ENCODE measurements at regions not wholly inside any gene's neighbourhood (a gene's known extent, or its start where the extent isn't known, plus 50 kb on each side); places are given as distances from the start of the nearest gene placed in this dataset.

DNA sequence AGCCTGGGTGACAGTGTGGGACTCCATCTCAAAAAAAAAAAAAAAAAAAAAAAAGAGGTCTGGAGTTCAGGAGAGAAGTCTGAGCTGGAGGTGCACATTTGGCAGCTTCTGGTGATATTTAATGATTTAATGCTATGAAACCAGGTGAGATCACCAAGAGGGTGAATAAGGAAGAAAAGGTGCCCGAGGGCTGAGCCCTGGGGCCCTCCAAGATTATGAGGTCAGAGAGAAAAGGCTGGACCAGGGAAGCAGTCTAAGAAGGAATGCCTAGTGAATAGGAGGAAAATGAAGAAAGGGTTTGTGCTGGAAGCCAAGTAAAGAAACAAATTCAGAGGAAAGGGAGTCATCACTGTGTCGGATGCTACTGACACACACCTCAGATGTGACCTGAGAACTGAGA, 88.0 kb upstream of the PELI1 start:
- H3K27me3 ChIP-seq (ENCODE audit: insufficient read depth), result no peaks in the 10 kb centered on the region
- H3K79me2 ChIP-seq (replicated peaks; ENCODE audit: insufficient read depth), result no peaks in the 10 kb centered on the region; the same call in 1 of the 2 replicates
- H3K4me3 Mint-ChIP-seq, result no peak overlapping the region; the same call in 2 of the 3 replicates
- no peak overlapping the region for H3K27ac Mint-ChIP-seq
- peaks cover 29% of the 10 kb centered on the region for H3K4me1 Mint-ChIP-seq
- H3K27me3 Mint-ChIP-seq (ENCODE audit: insufficient read depth, low read depth, poor library complexity), result peaks cover 2% of the 10 kb centered on the region
- DNase-seq (ENCODE audit: low spot score) (no peak), ATAC-seq (no peak)
- H3K4me1 ChIP-seq (ENCODE audit: insufficient read depth), result peaks cover 21% of the 10 kb centered on the region
- no peak overlapping the region for H3K27ac ChIP-seq (ENCODE audit: low read depth)
- H3F3A ChIP-seq (replicated peaks; ENCODE audit: low read depth), result peaks cover 7% of the 10 kb centered on the region; the same call in 1 of the 2 replicates
- no peak overlapping the region for H2AFZ ChIP-seq
- H4K20me1 ChIP-seq (replicated peaks; ENCODE audit: insufficient read depth), result no peaks in the 10 kb centered on the region
- TF ChIP-seq EZH2phosphoT487 (IDR thresholded peaks at IDR 0.05; ENCODE audit: unreplicated experiment), result no peak
- TF ChIP-seq, protein P1, sequence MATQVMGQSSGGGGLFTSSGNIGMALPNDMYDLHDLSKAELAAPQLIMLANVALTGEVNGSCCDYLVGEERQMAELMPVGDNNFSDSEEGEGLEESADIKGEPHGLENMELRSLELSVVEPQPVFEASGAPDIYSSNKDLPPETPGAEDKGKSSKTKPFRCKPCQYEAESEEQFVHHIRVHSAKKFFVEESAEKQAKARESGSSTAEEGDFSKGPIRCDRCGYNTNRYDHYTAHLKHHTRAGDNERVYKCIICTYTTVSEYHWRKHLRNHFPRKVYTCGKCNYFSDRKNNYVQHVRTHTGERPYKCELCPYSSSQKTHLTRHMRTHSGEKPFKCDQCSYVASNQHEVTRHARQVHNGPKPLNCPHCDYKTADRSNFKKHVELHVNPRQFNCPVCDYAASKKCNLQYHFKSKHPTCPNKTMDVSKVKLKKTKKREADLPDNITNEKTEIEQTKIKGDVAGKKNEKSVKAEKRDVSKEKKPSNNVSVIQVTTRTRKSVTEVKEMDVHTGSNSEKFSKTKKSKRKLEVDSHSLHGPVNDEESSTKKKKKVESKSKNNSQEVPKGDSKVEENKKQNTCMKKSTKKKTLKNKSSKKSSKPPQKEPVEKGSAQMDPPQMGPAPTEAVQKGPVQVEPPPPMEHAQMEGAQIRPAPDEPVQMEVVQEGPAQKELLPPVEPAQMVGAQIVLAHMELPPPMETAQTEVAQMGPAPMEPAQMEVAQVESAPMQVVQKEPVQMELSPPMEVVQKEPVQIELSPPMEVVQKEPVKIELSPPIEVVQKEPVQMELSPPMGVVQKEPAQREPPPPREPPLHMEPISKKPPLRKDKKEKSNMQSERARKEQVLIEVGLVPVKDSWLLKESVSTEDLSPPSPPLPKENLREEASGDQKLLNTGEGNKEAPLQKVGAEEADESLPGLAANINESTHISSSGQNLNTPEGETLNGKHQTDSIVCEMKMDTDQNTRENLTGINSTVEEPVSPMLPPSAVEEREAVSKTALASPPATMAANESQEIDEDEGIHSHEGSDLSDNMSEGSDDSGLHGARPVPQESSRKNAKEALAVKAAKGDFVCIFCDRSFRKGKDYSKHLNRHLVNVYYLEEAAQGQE (IDR thresholded peaks at IDR 0.05; ENCODE audit: unreplicated experiment), result no peak
- no peak for TF ChIP-seq EZH2 (IDR thresholded peaks at IDR 0.05; ENCODE audit: low read depth, unreplicated experiment)
- no peak for TF ChIP-seq ZNF331 (CRISPR knock-in tag; IDR thresholded peaks at IDR 0.05; ENCODE audit: low read depth)
- no peak for TF ChIP-seq JUNB (IDR thresholded peaks at IDR 0.05; ENCODE audit: unreplicated experiment)
- TF ChIP-seq, protein P2, sequence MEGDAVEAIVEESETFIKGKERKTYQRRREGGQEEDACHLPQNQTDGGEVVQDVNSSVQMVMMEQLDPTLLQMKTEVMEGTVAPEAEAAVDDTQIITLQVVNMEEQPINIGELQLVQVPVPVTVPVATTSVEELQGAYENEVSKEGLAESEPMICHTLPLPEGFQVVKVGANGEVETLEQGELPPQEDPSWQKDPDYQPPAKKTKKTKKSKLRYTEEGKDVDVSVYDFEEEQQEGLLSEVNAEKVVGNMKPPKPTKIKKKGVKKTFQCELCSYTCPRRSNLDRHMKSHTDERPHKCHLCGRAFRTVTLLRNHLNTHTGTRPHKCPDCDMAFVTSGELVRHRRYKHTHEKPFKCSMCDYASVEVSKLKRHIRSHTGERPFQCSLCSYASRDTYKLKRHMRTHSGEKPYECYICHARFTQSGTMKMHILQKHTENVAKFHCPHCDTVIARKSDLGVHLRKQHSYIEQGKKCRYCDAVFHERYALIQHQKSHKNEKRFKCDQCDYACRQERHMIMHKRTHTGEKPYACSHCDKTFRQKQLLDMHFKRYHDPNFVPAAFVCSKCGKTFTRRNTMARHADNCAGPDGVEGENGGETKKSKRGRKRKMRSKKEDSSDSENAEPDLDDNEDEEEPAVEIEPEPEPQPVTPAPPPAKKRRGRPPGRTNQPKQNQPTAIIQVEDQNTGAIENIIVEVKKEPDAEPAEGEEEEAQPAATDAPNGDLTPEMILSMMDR (conservative IDR thresholded peaks at IDR 0.05; ENCODE audit: low read depth in 2 of 2), result no peak
- TF ChIP-seq ZNF114 (CRISPR knock-in tag; IDR thresholded peaks at IDR 0.05), result no peak
- TF ChIP-seq, protein P3, sequence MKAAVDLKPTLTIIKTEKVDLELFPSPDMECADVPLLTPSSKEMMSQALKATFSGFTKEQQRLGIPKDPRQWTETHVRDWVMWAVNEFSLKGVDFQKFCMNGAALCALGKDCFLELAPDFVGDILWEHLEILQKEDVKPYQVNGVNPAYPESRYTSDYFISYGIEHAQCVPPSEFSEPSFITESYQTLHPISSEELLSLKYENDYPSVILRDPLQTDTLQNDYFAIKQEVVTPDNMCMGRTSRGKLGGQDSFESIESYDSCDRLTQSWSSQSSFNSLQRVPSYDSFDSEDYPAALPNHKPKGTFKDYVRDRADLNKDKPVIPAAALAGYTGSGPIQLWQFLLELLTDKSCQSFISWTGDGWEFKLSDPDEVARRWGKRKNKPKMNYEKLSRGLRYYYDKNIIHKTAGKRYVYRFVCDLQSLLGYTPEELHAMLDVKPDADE (IDR thresholded peaks at IDR 0.05), result no peak
- no peak for TF ChIP-seq NANOG (IDR thresholded peaks at IDR 0.05; ENCODE audit: borderline replicate concordance)
- TF ChIP-seq CREB1 (CRISPR knock-in tag; IDR thresholded peaks at IDR 0.05; ENCODE audit: low read depth), result no peak
- H3K36me3 ChIP-seq (ENCODE audit: insufficient read depth), result no peaks in the 10 kb centered on the region
- peaks cover 3% of the 10 kb centered on the region; the same call in 2 of the 3 replicates for H3K36me3 Mint-ChIP-seq (ENCODE audit: low read depth)
- H3K9me2 ChIP-seq (ENCODE audit: insufficient read depth), result peaks cover 4% of the 10 kb centered on the region; the same call in 1 of the 2 replicates
- H3K4me2 ChIP-seq, result no peak overlapping the region
- no peak overlapping the region for H3K4me3 ChIP-seq
- H3K9me3 Mint-ChIP-seq, result no peaks in the 10 kb centered on the region; the same call in 2 of the 3 replicates

All from GM23338 (cell line).